CD4-positive, alpha-beta memory T cell (primary cell): ENCODE measurements at regions not wholly inside any gene's neighbourhood (a gene's known extent, or its start where the extent isn't known, plus 50 kb on each side); places are given as distances from the start of the nearest gene placed in this dataset.

Experiments
- CTCF ChIA-PET: fragments of 350-600 bp; sonication (Branson Sonifier 250); formaldehyde crosslinking; loops from one replicate; lab custom pipeline; 2021; ENCODE audit warnings: inconsistent platforms; ENCODE audit not compliant: partially characterized antibody; lab: Charles Lee
- POLR2A ChIA-PET: fragments of 350-600 bp; sonication (Branson Sonifier 250); formaldehyde crosslinking; loops from one replicate; lab custom pipeline; 2021; ENCODE audit not compliant: partially characterized antibody; lab: Charles Lee
- DNase-seq, 5 donors: peaks; one replicate each; pipeline versions ENCODE4 v3.0.0 to v3.0.0-alpha.2; 2020 to 2022; ENCODE audit warnings: mixed read lengths in 1 of 5
- H3K27ac ChIP-seq: one replicate; pipeline ENCODE4 v1.7.0; 2013; ENCODE audit warnings: low read depth, low read length
- H3K27me3 ChIP-seq: 2 replicates; pipeline ENCODE4 v1.7.0; 2013; ENCODE audit warnings: mild to moderate bottlenecking, low read length, moderate library complexity; ENCODE audit not compliant: insufficient read depth
- H3K36me3 ChIP-seq: 2 replicates; pipeline ENCODE4 v1.7.0; 2013; ENCODE audit warnings: mild to moderate bottlenecking, low read length, moderate library complexity; ENCODE audit not compliant: insufficient read depth
- H3K4me1 ChIP-seq: 2 replicates; pipeline ENCODE4 v1.7.0; 2013; ENCODE audit warnings: mild to moderate bottlenecking, low read length, moderate library complexity; ENCODE audit not compliant: insufficient read depth
- H3K4me3 ChIP-seq, 2 donors: one replicate each; pipeline ENCODE4 v1.7.0; 2013; ENCODE audit warnings: low read length in 2 of 2, mild to moderate bottlenecking in 1 of 2
- H3K9me3 ChIP-seq, 2 donors: one replicate each; pipeline ENCODE4 v1.7.0; 2013; ENCODE audit warnings: low read length in 2 of 2, control low read depth in 1 of 2; ENCODE audit not compliant: control insufficient read depth in 1 of 2
- H3K27ac Mint-ChIP-seq, 7 donors: one replicate each; pipeline ENCODE4 v1.8.0; 2020 to 2021; ENCODE audit warnings: mixed read lengths in 7 of 7, mild to moderate bottlenecking in 6 of 7, inconsistent platforms in 3 of 7, moderate library complexity in 3 of 7
- H3K27me3 Mint-ChIP-seq, 2 donors: one replicate each; pipeline ENCODE4 v1.8.0; 2020 to 2021; ENCODE audit warnings: mixed read lengths in 2 of 2
- H3K36me3 Mint-ChIP-seq, 2 donors: one replicate each; pipeline ENCODE4 v1.8.0; 2020 to 2021; ENCODE audit warnings: mixed read lengths in 2 of 2, inconsistent platforms in 1 of 2, mild to moderate bottlenecking in 1 of 2
- H3K4me1 Mint-ChIP-seq, 4 donors: one replicate each; pipeline ENCODE4 v1.8.0; 2020 to 2021; ENCODE audit warnings: mixed read lengths in 4 of 4, mild to moderate bottlenecking in 1 of 4
- H3K4me3 Mint-ChIP-seq, 8 donors: one replicate each; pipeline ENCODE4 v1.8.0; 2020 to 2021; ENCODE audit warnings: mixed read lengths in 8 of 8, mild to moderate bottlenecking in 7 of 8, moderate library complexity in 6 of 8, inconsistent platforms in 3 of 8
- H3K9me3 Mint-ChIP-seq, 8 donors: one replicate each; pipeline ENCODE4 v1.8.0; 2020 to 2021; ENCODE audit warnings: mixed read lengths in 8 of 8, mild to moderate bottlenecking in 5 of 8, inconsistent platforms in 3 of 8, moderate library complexity in 1 of 8
- intact Hi-C: fragments of 100-400 bp; cut with micrococcal nuclease; formaldehyde crosslinking; loops from one replicate; pipeline ENCODE4 v1.15.1; 2023

- Mint-ChIP-seq H3K4me1 (peaks cover 0 to 3% (median 0%) of the 10 kb centered on the region in 4 donors), H3K9me3 (no peaks in the 10 kb centered on the region), H3K36me3 (no peaks in the 10 kb centered on the region), H3K27ac (no peak overlapping the region), H3K27me3 (peaks cover 6 to 7% of the 10 kb centered on the region in 2 donors), H3K4me3 (no peak overlapping the region)
- POLR2A ChIA-PET: no interaction called here
- Histone ChIP-seq H3K9me3 (no peaks in the 10 kb centered on the region), H3K4me1 (no peaks in the 10 kb centered on the region), H3K36me3 (no peaks in the 10 kb centered on the region), H3K27ac (no peak overlapping the region), H3K27me3 (no peaks in the 10 kb centered on the region), H3K4me3 (no peak overlapping the region)
- intact Hi-C loops: no loop called here
- CTCF ChIA-PET: no interaction called here
- no peak for DNase-seq
Measured at GRCh38 chr15:77723756-77724155, 91.0 kb upstream of the LINGO1 start.

DNA sequence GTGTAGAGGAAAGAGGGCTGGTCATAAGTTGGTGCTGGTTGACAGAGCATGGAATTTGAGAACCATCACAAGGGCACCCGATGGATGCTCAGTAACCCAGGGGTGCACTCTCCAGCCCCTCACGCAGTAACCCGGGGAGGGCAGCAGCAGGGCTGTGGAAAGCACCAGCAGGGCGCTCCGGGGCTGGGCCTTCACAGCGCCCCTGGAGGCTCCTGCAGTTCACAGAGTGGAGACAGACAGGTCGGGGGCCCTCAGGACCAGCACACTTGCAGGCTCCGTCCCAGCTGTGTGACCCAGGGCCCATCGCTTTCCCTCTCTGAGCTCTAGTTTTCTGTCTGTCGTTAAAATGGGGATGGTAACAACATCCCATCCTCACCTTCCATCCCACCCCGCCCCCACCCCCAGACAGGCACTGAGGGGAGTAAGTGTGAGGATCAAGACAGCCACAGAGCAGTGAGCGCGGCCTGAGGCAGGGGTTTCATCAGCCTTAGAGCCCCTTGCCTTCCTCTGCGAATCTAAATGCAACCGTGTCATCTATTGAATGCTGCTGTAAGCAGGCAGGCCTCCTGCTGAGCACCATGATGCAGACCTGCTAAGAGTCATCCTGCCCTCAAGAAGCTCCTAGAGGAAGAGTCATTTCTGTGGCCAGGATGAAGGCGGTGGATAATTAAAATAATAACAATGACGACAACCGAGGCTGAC, 90.2 kb upstream of the LINGO1 start:
- H3K9me3 Mint-ChIP-seq: no peaks in the 10 kb centered on the region
- DNase-seq: no peak
- Histone ChIP-seq H3K27me3 (no peaks in the 10 kb centered on the region), H3K4me3 (no peak overlapping the region), H3K4me1 (no peaks in the 10 kb centered on the region), H3K9me3 (no peaks in the 10 kb centered on the region), H3K27ac (no peak overlapping the region), H3K36me3 (no peaks in the 10 kb centered on the region)
- H3K4me1 Mint-ChIP-seq: peaks cover 0 to 3% (median 0%) of the 10 kb centered on the region in 4 donors
- H3K27me3 Mint-ChIP-seq: peaks cover 6 to 7% of the 10 kb centered on the region in 2 donors
- intact Hi-C loops: no loop called here
- H3K4me3 Mint-ChIP-seq: no peak overlapping the region
- ChIA-PET POLR2A (no interaction called here), CTCF (no interaction called here)
- no peak overlapping the region for H3K27ac Mint-ChIP-seq
- no peaks in the 10 kb centered on the region for H3K36me3 Mint-ChIP-seq

GRCh38 chr15:77721963-77722362, 89.3 kb upstream of the LINGO1 start:
- Mint-ChIP-seq H3K27me3 (peaks cover 6 to 7% of the 10 kb centered on the region in 2 donors), H3K27ac (peak overlapping the region in 1 of 7 donors; percentile 61), H3K9me3 (no peaks in the 10 kb centered on the region), H3K4me1 (peaks cover 0 to 3% (median 0%) of the 10 kb centered on the region in 4 donors), H3K36me3 (no peaks in the 10 kb centered on the region), H3K4me3 (no peak overlapping the region)
- intact Hi-C loops: no loop called here
- CTCF ChIA-PET: no interaction called here
- Histone ChIP-seq H3K4me1 (no peaks in the 10 kb centered on the region), H3K9me3 (no peaks in the 10 kb centered on the region), H3K27me3 (no peaks in the 10 kb centered on the region), H3K4me3 (no peak overlapping the region), H3K36me3 (no peaks in the 10 kb centered on the region), H3K27ac (no peak overlapping the region)
- no peak for DNase-seq
- POLR2A ChIA-PET: no interaction called here

- Mint-ChIP-seq H3K27me3 (peaks cover 9 to 12% of the 10 kb centered on the region in 2 donors), H3K36me3 (no peaks in the 10 kb centered on the region), H3K4me3 (no peak overlapping the region), H3K4me1 (peaks cover 0 to 3% (median 0%) of the 10 kb centered on the region in 4 donors), H3K9me3 (no peaks in the 10 kb centered on the region), H3K27ac (no peak overlapping the region)
- H3K4me3 ChIP-seq: no peak overlapping the region
- DNase-seq: no peak
- H3K27ac ChIP-seq: no peak overlapping the region
- intact Hi-C loops: no loop called here
- no peaks in the 10 kb centered on the region for H3K9me3 ChIP-seq
- H3K27me3 ChIP-seq: no peaks in the 10 kb centered on the region
- ChIA-PET CTCF (interaction anchor here (1.0 kb wide), 1 partner anchor 11 kb away, joined by 3 read pairs; no protein-coding TSS in a partner anchor), POLR2A (no interaction called here)
- no peaks in the 10 kb centered on the region for H3K36me3 ChIP-seq
- no peaks in the 10 kb centered on the region for H3K4me1 ChIP-seq
Measured at GRCh38 chr15:77720655-77721054, 87.9 kb upstream of the LINGO1 start.

- Histone ChIP-seq H3K4me1 (no peaks in the 10 kb centered on the region), H3K27ac (no peak overlapping the region), H3K36me3 (no peaks in the 10 kb centered on the region), H3K9me3 (no peaks in the 10 kb centered on the region), H3K27me3 (no peaks in the 10 kb centered on the region), H3K4me3 (no peak overlapping the region)
- H3K4me3 Mint-ChIP-seq: no peak overlapping the region
- peaks cover 0 to 3% (median 0%) of the 10 kb centered on the region in 4 donors for H3K4me1 Mint-ChIP-seq
- intact Hi-C loops: no loop called here
- ChIA-PET CTCF (interaction anchor here (1.0 kb wide), 1 partner anchor 10 kb away, joined by 3 read pairs; no protein-coding TSS in a partner anchor), POLR2A (no interaction called here)
- no peak for DNase-seq
- no peak overlapping the region for H3K27ac Mint-ChIP-seq
- no peaks in the 10 kb centered on the region for H3K36me3 Mint-ChIP-seq
- peaks cover 12 to 14% of the 10 kb centered on the region in 2 donors for H3K27me3 Mint-ChIP-seq
- no peaks in the 10 kb centered on the region for H3K9me3 Mint-ChIP-seq
Measured at GRCh38 chr15:77720173-77720572, 87.5 kb upstream of the LINGO1 start.

GRCh38 chr15:77719450-77719849, 86.7 kb upstream of the LINGO1 start:
- Mint-ChIP-seq H3K9me3 (no peaks in the 10 kb centered on the region), H3K27ac (no peak overlapping the region), H3K27me3 (peaks cover 16 to 18% of the 10 kb centered on the region in 2 donors), H3K4me3 (no peak overlapping the region), H3K4me1 (peaks cover 0 to 3% (median 0%) of the 10 kb centered on the region in 4 donors), H3K36me3 (no peaks in the 10 kb centered on the region)
- POLR2A ChIA-PET: no interaction called here
- Histone ChIP-seq H3K4me1 (no peaks in the 10 kb centered on the region), H3K36me3 (no peaks in the 10 kb centered on the region), H3K27me3 (no peaks in the 10 kb centered on the region), H3K4me3 (no peak overlapping the region), H3K9me3 (no peaks in the 10 kb centered on the region), H3K27ac (no peak overlapping the region)
- intact Hi-C loops: no loop called here
- DNase-seq: no peak
- CTCF ChIA-PET: interaction anchor here (1.0 kb wide), 1 partner anchor 9 kb away, joined by 3 read pairs; no protein-coding TSS in a partner anchor

DNA sequence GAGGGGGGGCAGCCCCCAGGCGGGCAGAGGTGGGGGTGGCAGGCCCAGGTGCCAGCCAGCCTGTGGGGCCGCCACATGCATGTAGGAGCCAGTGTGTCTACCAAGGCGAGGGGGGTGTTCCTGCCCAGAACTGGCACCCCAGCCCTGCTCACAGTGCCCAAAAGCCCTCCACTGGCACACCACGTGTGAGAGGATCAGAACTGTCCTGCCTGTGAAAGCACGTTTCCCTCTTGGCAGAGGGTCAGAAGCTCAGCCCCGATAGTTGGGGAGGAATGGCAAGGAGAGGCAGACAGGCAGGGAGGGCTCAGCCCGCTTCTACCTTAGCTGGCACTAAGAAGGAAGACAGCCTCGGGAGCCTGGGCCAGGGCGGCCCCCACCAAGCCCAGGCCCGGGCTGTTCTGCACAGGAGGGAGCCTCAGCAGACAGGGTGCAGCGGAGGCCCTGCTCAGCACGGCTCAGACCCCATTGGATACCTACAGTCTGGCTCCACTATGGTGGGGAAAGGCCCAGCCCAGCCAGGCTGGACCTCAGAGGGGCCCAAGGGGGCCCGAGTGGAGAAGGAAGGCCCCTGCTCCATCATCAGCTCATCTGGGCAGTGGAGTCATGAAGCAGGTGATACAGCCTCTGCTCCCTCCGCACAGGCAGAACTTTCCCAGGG, 84.8 kb upstream of the LINGO1 start:
- ChIA-PET CTCF (no interaction called here), POLR2A (no interaction called here)
- Histone ChIP-seq H3K9me3 (no peaks in the 10 kb centered on the region), H3K4me1 (no peaks in the 10 kb centered on the region), H3K27ac (no peak overlapping the region), H3K36me3 (no peaks in the 10 kb centered on the region), H3K4me3 (no peak overlapping the region), H3K27me3 (no peaks in the 10 kb centered on the region)
- Mint-ChIP-seq H3K27me3 (peaks cover 20 to 23% of the 10 kb centered on the region in 2 donors), H3K27ac (no peak overlapping the region), H3K4me3 (no peak overlapping the region), H3K9me3 (no peaks in the 10 kb centered on the region), H3K4me1 (peaks cover 0 to 3% (median 0%) of the 10 kb centered on the region in 4 donors), H3K36me3 (no peaks in the 10 kb centered on the region)
- DNase-seq: no peak
- intact Hi-C loops: no loop called here
